H9 (cell line): ENCODE measurements at regions not wholly inside any gene's neighbourhood (a gene's known extent, or its start where the extent isn't known, plus 50 kb on each side); places are given as distances from the start of the nearest gene placed in this dataset.

Experiments
- DNase-seq: peaks from one replicate; pipeline ENCODE4 v3.0.0-alpha.2; 2017
- H2AFZ ChIP-seq: one replicate; pipeline ENCODE4 v1.6.1; 2013; ENCODE audit warnings: mild to moderate bottlenecking, low read length, control low read depth, moderate library complexity
- H2AK5ac ChIP-seq: 2 replicates; pipeline ENCODE4 v1.6.1; 2013; ENCODE audit warnings: low read length, control low read depth, mixed read lengths; ENCODE audit not compliant: insufficient read length
- H2BK120ac ChIP-seq: one replicate; pipeline ENCODE4 v1.6.1; 2013; ENCODE audit warnings: low read depth, mild to moderate bottlenecking, low read length, control low read depth, inconsistent platforms; ENCODE audit not compliant: poor library complexity, severe bottlenecking
- H2BK12ac ChIP-seq: 2 replicates; pipeline ENCODE4 v1.6.1; 2013; ENCODE audit warnings: low read length, control low read depth, mixed read lengths, low read depth; ENCODE audit not compliant: insufficient read length
- H2BK15ac ChIP-seq: 2 replicates; pipeline ENCODE4 v1.6.1; 2013; ENCODE audit warnings: low read depth, low read length, control low read depth
- H2BK20ac ChIP-seq: one replicate; pipeline ENCODE4 v1.6.1; 2013; ENCODE audit warnings: low read depth, mild to moderate bottlenecking, low read length, control low read depth, inconsistent platforms; ENCODE audit not compliant: poor library complexity, severe bottlenecking
- H2BK5ac ChIP-seq: 2 replicates; pipeline ENCODE4 v1.6.1; 2013; ENCODE audit warnings: low read length, control low read depth, mixed read lengths; ENCODE audit not compliant: insufficient read length
- H3K14ac ChIP-seq: 2 replicates; pipeline ENCODE4 v1.6.1; 2013; ENCODE audit warnings: low read length, control low read depth; ENCODE audit not compliant: insufficient read depth
- H3K18ac ChIP-seq: 2 replicates; pipeline ENCODE4 v1.6.1; 2013; ENCODE audit warnings: low read depth, mild to moderate bottlenecking, mixed read lengths, low read length, control low read depth; ENCODE audit not compliant: insufficient read length
- H3K23ac ChIP-seq: 2 replicates; pipeline ENCODE4 v1.6.1; 2013; ENCODE audit warnings: low read length, control low read depth, mixed read lengths, low read depth; ENCODE audit not compliant: insufficient read length
- H3K23me2 ChIP-seq: 2 replicates; pipeline ENCODE4 v1.6.1; 2013; ENCODE audit warnings: low read depth, mild to moderate bottlenecking, mixed read lengths, low read length, control low read depth; ENCODE audit not compliant: insufficient read length, poor library complexity, severe bottlenecking
- H3K27ac ChIP-seq: 2 replicates; pipeline ENCODE4 v1.5.1; 2013; ENCODE audit warnings: low read length, control low read depth, mixed read lengths, low read depth; ENCODE audit not compliant: insufficient read length
- H3K27me3 ChIP-seq: 2 replicates; pipeline ENCODE4 v1.6.1; 2013; ENCODE audit warnings: low read length, control low read depth, inconsistent platforms; ENCODE audit not compliant: insufficient read depth
- H3K4ac ChIP-seq: 2 replicates; pipeline ENCODE4 v1.6.1; 2013; ENCODE audit warnings: low read depth, mild to moderate bottlenecking, control low read depth, inconsistent platforms, low read length, moderate library complexity
- H3K4me1 ChIP-seq: 2 replicates; pipeline ENCODE4 v1.6.1; 2013; ENCODE audit warnings: low read length, control low read depth, inconsistent platforms; ENCODE audit not compliant: insufficient read depth
- H3K4me2 ChIP-seq: 2 replicates; pipeline ENCODE4 v1.6.1; 2013; ENCODE audit warnings: low read length, control low read depth, mixed read lengths; ENCODE audit not compliant: insufficient read length, insufficient read depth
- H3K56ac ChIP-seq: 2 replicates; pipeline ENCODE4 v1.6.1; 2013; ENCODE audit warnings: low read depth, mild to moderate bottlenecking, mixed read lengths, low read length, control low read depth; ENCODE audit not compliant: insufficient read length
- H3K79me1 ChIP-seq: 2 replicates; pipeline ENCODE4 v1.6.1; 2013; ENCODE audit warnings: low read depth, mild to moderate bottlenecking, moderate library complexity, low read length, control low read depth, inconsistent platforms; ENCODE audit not compliant: insufficient read depth, poor library complexity, severe bottlenecking
- H3K79me2 ChIP-seq: 2 replicates; pipeline ENCODE4 v1.6.1; 2013; ENCODE audit warnings: low read length, control low read depth, inconsistent platforms; ENCODE audit not compliant: insufficient read depth
- H3K9ac ChIP-seq: 2 replicates; pipeline ENCODE4 v1.6.1; 2013; ENCODE audit warnings: low read length, control low read depth, mixed read lengths; ENCODE audit not compliant: insufficient read length; ENCODE audit errors: extremely low read depth
- H3K9me3 ChIP-seq: one replicate; pipeline ENCODE4 v1.6.1; 2013; ENCODE audit warnings: low read depth, low read length, inconsistent platforms; ENCODE audit not compliant: control insufficient read depth
- H3T11ph ChIP-seq: one replicate; pipeline ENCODE4 v1.6.1; 2013; ENCODE audit warnings: mild to moderate bottlenecking, low read length, control low read depth, inconsistent platforms
- H4K20me1 ChIP-seq: one replicate; pipeline ENCODE4 v1.6.1; 2013; ENCODE audit not compliant: control insufficient read depth, insufficient read length, insufficient read depth
- H4K5ac ChIP-seq: 2 replicates; pipeline ENCODE4 v1.6.1; 2013; ENCODE audit warnings: low read depth, mild to moderate bottlenecking, mixed read lengths, low read length, control low read depth; ENCODE audit not compliant: insufficient read length
- H4K8ac ChIP-seq: replicated peaks from 2 replicates; pipeline ENCODE4 v1.6.1; 2013; ENCODE audit warnings: low read length, control low read depth, mixed read lengths, low read depth; ENCODE audit not compliant: insufficient read length
- H4K91ac ChIP-seq: 2 replicates; pipeline ENCODE4 v1.6.1; 2013; ENCODE audit warnings: low read depth, mild to moderate bottlenecking, moderate library complexity, mixed read lengths, low read length, control low read depth; ENCODE audit not compliant: insufficient read length
- H3K27ac Mint-ChIP-seq, 3 experiments: 2 replicates in 2 of 3; 3 replicates in 1 of 3; pipeline ENCODE4 v1.8.0; 2020 to 2021; ENCODE audit warnings: mixed read lengths in 3 of 3, mild to moderate bottlenecking in 1 of 3, moderate library complexity in 1 of 3
- H3K27me3 Mint-ChIP-seq: 2 replicates; pipeline ENCODE4 v1.8.0; 2021; ENCODE audit warnings: low read depth, mild to moderate bottlenecking, moderate library complexity, mixed read lengths
- H3K36me3 Mint-ChIP-seq, 3 experiments: 2 replicates in 2 of 3; 3 replicates in 1 of 3; pipeline ENCODE4 v1.8.0; 2020 to 2021; ENCODE audit warnings: low read depth in 3 of 3, mixed read lengths in 3 of 3; ENCODE audit not compliant: insufficient read depth in 1 of 3
- H3K4me1 Mint-ChIP-seq, 2 experiments: 2 replicates each; pipeline ENCODE4 v1.8.0; 2020; ENCODE audit warnings: mixed read lengths in 2 of 2
- H3K4me3 Mint-ChIP-seq, 2 experiments: 2 replicates in 1 of 2; 3 replicates in 1 of 2; pipeline ENCODE4 v1.8.0; 2020 to 2021; ENCODE audit warnings: mild to moderate bottlenecking in 2 of 2, mixed read lengths in 2 of 2, moderate library complexity in 1 of 2
- H3K9me3 Mint-ChIP-seq, 2 experiments: 2 replicates in 1 of 2; 3 replicates in 1 of 2; pipeline ENCODE4 v1.8.0; 2020; ENCODE audit warnings: mild to moderate bottlenecking in 2 of 2, mixed read lengths in 2 of 2, moderate library complexity in 1 of 2
- WGBS: extraction: QIAGEN DNeasy Blood & Tissue Kit; methylation state at CpG from one replicate; pipeline ENCODE4 v1.1.7; 2013; ENCODE audit warnings: missing lambda C conversion rate, low lambda C conversion rate, mixed read lengths; ENCODE audit not compliant: insufficient read length; ENCODE audit errors: extremely low coverage; 5-methylcytosine and 5-hydroxymethylcytosine counted together
- TF ChIP-seq, protein P1 (sequence below): fragments of 200-600 bp; sonication (generic); conservative IDR thresholded peaks from 3 replicates; pipeline ENCODE4 v1.8.0; 2021; ENCODE audit warnings: antibody characterized with exemption, mild to moderate bottlenecking

DNA sequence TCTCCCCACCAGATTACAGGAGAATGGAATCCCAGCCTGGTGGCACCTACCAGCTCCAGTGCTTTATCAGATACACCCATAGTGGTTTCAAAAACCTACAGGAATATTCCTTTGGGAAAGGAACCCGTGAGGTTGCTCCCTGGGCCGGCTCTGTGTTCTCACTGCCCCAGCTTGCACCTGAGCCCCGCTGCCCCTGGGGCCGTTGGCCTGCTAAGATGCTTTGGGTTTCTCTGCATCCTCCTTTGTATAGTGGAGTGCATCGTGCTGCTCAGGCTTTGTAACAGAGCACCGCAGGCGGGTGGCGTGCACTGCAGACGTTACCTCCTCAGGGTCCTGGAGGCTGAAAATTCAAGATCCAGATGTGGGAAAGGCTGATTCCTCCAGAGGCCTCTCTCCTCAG lies 414.1 kb downstream of the BRD1 start:
- no peak overlapping the region for H3K18ac ChIP-seq
- no peak overlapping the region for H3K56ac ChIP-seq
- H2AFZ ChIP-seq: no peak overlapping the region
- H3K23me2 ChIP-seq: no peaks in the 10 kb centered on the region
- no peaks in the 10 kb centered on the region for H3K79me2 ChIP-seq
- no peak overlapping the region for H3K27ac ChIP-seq
- H3K79me1 ChIP-seq: no peaks in the 10 kb centered on the region
- no CpG with 5 or more reads among the region's 9 CpGs for WGBS
- no peak overlapping the region for H3K4me2 ChIP-seq
- no peaks in the 10 kb centered on the region; the same call in 1 of the 2 replicates for H3K4me1 ChIP-seq
- H4K8ac ChIP-seq: no peak overlapping the region
- no peak overlapping the region for H2BK120ac ChIP-seq
- no peak overlapping the region for H2AK5ac ChIP-seq
- Mint-ChIP-seq H3K36me3 (no peaks in the 10 kb centered on the region; a peak in 1 of 7 replicates), H3K27me3 (peaks cover 8% of the 10 kb centered on the region), H3K9me3 (peaks cover 0 to 3% of the 10 kb centered on the region in 2 experiments; a peak in 1 of 5 replicates), H3K4me1 (peaks cover 14 to 17% of the 10 kb centered on the region in 2 experiments), H3K27ac (no peak overlapping the region), H3K4me3 (no peak overlapping the region)
- H3K9ac ChIP-seq: no peak overlapping the region
- TF ChIP-seq, protein P1, sequence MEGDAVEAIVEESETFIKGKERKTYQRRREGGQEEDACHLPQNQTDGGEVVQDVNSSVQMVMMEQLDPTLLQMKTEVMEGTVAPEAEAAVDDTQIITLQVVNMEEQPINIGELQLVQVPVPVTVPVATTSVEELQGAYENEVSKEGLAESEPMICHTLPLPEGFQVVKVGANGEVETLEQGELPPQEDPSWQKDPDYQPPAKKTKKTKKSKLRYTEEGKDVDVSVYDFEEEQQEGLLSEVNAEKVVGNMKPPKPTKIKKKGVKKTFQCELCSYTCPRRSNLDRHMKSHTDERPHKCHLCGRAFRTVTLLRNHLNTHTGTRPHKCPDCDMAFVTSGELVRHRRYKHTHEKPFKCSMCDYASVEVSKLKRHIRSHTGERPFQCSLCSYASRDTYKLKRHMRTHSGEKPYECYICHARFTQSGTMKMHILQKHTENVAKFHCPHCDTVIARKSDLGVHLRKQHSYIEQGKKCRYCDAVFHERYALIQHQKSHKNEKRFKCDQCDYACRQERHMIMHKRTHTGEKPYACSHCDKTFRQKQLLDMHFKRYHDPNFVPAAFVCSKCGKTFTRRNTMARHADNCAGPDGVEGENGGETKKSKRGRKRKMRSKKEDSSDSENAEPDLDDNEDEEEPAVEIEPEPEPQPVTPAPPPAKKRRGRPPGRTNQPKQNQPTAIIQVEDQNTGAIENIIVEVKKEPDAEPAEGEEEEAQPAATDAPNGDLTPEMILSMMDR: no peak
- H3K9me3 ChIP-seq: no peaks in the 10 kb centered on the region
- H3K27me3 ChIP-seq: no peaks in the 10 kb centered on the region
- no peak overlapping the region for H2BK15ac ChIP-seq
- no peak overlapping the region for H2BK12ac ChIP-seq
- no peak overlapping the region for H4K5ac ChIP-seq
- H2BK20ac ChIP-seq: no peak overlapping the region
- no peak overlapping the region for H3K23ac ChIP-seq
- H3T11ph ChIP-seq: no peak overlapping the region
- peak; percentile 32 for DNase-seq
- no peak overlapping the region for H4K91ac ChIP-seq
- H3K14ac ChIP-seq: no peak overlapping the region
- no peak overlapping the region for H2BK5ac ChIP-seq
- H4K20me1 ChIP-seq: peaks cover 4% of the 10 kb centered on the region
- H3K4ac ChIP-seq: no peak overlapping the region
